ACHN (cell line): ENCODE measurements at regions not wholly inside any gene's neighbourhood (a gene's known extent, or its start where the extent isn't known, plus 50 kb on each side); places are given as distances from the start of the nearest gene placed in this dataset.

Experiments used
- DNase-seq: peaks from one replicate; pipeline ENCODE4 v3.0.0-alpha.2; 2015
- in situ Hi-C: cut with HindIII; loops from 2 replicates; pipeline ENCODE4 v1.10.0; 2017; ENCODE audit warnings: low sequenced_read_pairs, low pct_ligation_motif_present, low pct_unique_long_range_greater_than_20kb

GRCh38 chr2:58893656-58894351, 652.7 kb upstream of the FANCL start:
- DNase-seq: no peak
- in situ Hi-C loops: no loop called here

GRCh38 chr2:58891828-58892377, 650.8 kb upstream of the FANCL start:
- no peak for DNase-seq
- in situ Hi-C loops: no loop called here

GRCh38 chr2:58890865-58891525, 649.9 kb upstream of the FANCL start:
- in situ Hi-C loops: no loop called here
- no peak for DNase-seq

- no peak for DNase-seq
- in situ Hi-C loops: no loop called here
These were observed 644.9 kb upstream of the FANCL start for GRCh38 chr2:58886009-58886408.

GRCh38 chr2:58879834-58880233, 638.7 kb upstream of the FANCL start:
- in situ Hi-C loops: no loop called here
- DNase-seq: no peak

GRCh38 chr2:58878778-58879177, 637.7 kb upstream of the FANCL start:
- in situ Hi-C loops: no loop called here
- DNase-seq: no peak

GRCh38 chr2:58876126-58876525, 635.0 kb upstream of the FANCL start:
- in situ Hi-C loops: no loop called here
- no peak for DNase-seq

- no peak for DNase-seq
- in situ Hi-C loops: no loop called here
These were observed 634.3 kb upstream of the FANCL start for GRCh38 chr2:58875436-58875835.

- in situ Hi-C loops: no loop called here
- DNase-seq: peak; percentile 17
These were observed 630.5 kb upstream of the FANCL start for GRCh38 chr2:58871469-58872142.

- in situ Hi-C loops: no loop called here
- DNase-seq: peak; percentile 8
These were observed 629.6 kb upstream of the FANCL start for GRCh38 chr2:58870704-58871103.

GRCh38 chr2:58866946-58867345, 625.8 kb upstream of the FANCL start:
- DNase-seq: no peak
- in situ Hi-C loops: no loop called here

GRCh38 chr2:58866527-58866926, 625.4 kb upstream of the FANCL start:
- no peak for DNase-seq
- in situ Hi-C loops: no loop called here

GRCh38 chr2:58866040-58866439, 624.9 kb upstream of the FANCL start:
- DNase-seq: no peak
- in situ Hi-C loops: no loop called here

- in situ Hi-C loops: no loop called here
- no peak for DNase-seq
These were observed 624.3 kb upstream of the FANCL start for GRCh38 chr2:58865436-58865835.

GRCh38 chr2:58862244-58862643, 621.1 kb upstream of the FANCL start:
- DNase-seq: no peak
- in situ Hi-C loops: no loop called here

- no peak for DNase-seq
- in situ Hi-C loops: no loop called here
These were observed 619.5 kb upstream of the FANCL start for GRCh38 chr2:58860586-58860985.

GRCh38 chr2:58856100-58856499, 615.0 kb upstream of the FANCL start:
- in situ Hi-C loops: no loop called here
- no peak for DNase-seq

GRCh38 chr2:58853420-58853819, 612.3 kb upstream of the FANCL start:
- no peak for DNase-seq
- in situ Hi-C loops: no loop called here

- DNase-seq: no peak
- in situ Hi-C loops: no loop called here
These were observed 611.8 kb upstream of the FANCL start for GRCh38 chr2:58852905-58853304.

- in situ Hi-C loops: no loop called here
- no peak for DNase-seq
These were observed 611.1 kb upstream of the FANCL start for GRCh38 chr2:58852243-58852642.
